ENCODE measurements at regions not wholly inside any gene's neighbourhood (a gene's known extent, or its start where the extent isn't known, plus 50 kb on each side); places are given as distances from the start of the nearest gene placed in this dataset.

DNA sequence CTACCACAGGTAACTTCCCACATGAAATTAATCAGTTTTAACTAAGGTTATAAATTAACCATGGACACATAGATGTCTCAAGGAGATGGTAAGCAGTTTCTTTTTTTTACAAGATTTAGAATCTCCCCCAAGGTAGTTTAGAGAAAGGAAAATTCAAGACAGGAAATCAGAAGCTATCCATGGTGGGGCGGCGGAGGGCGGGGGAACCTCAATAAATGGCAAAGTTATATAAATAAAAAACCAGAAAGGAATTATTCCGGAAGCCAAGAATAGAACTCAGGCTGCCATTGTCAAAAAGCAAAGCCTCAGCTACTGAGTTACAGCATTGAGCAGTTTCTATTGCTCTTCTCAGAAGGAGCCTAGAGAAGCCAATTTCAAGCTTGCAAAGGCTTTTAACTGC, 172.1 kb upstream of the SMAD3 start:
- H3K4me1 ChIP-seq (ENCODE audit: control insufficient read depth, insufficient read depth, low read length), result peaks cover 17% of the 10 kb centered on the region
- H3K4me3 ChIP-seq (ENCODE audit: low read length), result no peak overlapping the region
- DNase-seq (ENCODE audit: low read depth), result no peak
- no peaks in the 10 kb centered on the region for H3K9me3 ChIP-seq (ENCODE audit: control insufficient read depth, low read length)
- no peaks in the 10 kb centered on the region for H3K36me3 ChIP-seq (ENCODE audit: control insufficient read depth, insufficient read depth, low read length, severe bottlenecking)
- no peaks in the 10 kb centered on the region for H3K27me3 ChIP-seq (replicated peaks; ENCODE audit: control insufficient read depth, insufficient read depth, low read length)
- no peak overlapping the region for H3K9ac ChIP-seq (ENCODE audit: low read length)

- Histone ChIP-seq H3K36me3 (ENCODE audit: control insufficient read depth, insufficient read depth, low read length, severe bottlenecking) (no peaks in the 10 kb centered on the region), H3K27me3 (replicated peaks; ENCODE audit: control insufficient read depth, insufficient read depth, low read length) (no peaks in the 10 kb centered on the region), H3K9ac (ENCODE audit: low read length) (no peak overlapping the region), H3K9me3 (ENCODE audit: control insufficient read depth, low read length) (no peaks in the 10 kb centered on the region), H3K4me3 (ENCODE audit: low read length) (no peak overlapping the region), H3K4me1 (ENCODE audit: control insufficient read depth, insufficient read depth, low read length) (peaks cover 18% of the 10 kb centered on the region)
- no peak for DNase-seq (ENCODE audit: low read depth)
Observed at GRCh38 chr15:66894363-66894762, 171.0 kb upstream of the SMAD3 start.

GRCh38 chr15:66894986-66895780, 170.2 kb upstream of the SMAD3 start:
- Histone ChIP-seq H3K36me3 (ENCODE audit: control insufficient read depth, insufficient read depth, low read length, severe bottlenecking) (no peaks in the 10 kb centered on the region), H3K27me3 (replicated peaks; ENCODE audit: control insufficient read depth, insufficient read depth, low read length) (no peaks in the 10 kb centered on the region), H3K4me1 (ENCODE audit: control insufficient read depth, insufficient read depth, low read length) (peaks cover 24% of the 10 kb centered on the region), H3K9ac (ENCODE audit: low read length) (no peak overlapping the region), H3K4me3 (ENCODE audit: low read length) (no peak overlapping the region), H3K9me3 (ENCODE audit: control insufficient read depth, low read length) (no peaks in the 10 kb centered on the region)
- DNase-seq (ENCODE audit: low read depth), result no peak

GRCh38 chr15:66895794-66896453, 169.5 kb upstream of the SMAD3 start:
- Histone ChIP-seq H3K4me1 (ENCODE audit: control insufficient read depth, insufficient read depth, low read length) (peaks cover 24% of the 10 kb centered on the region), H3K4me3 (ENCODE audit: low read length) (no peak overlapping the region), H3K9ac (ENCODE audit: low read length) (no peak overlapping the region), H3K9me3 (ENCODE audit: control insufficient read depth, low read length) (no peaks in the 10 kb centered on the region), H3K27me3 (replicated peaks; ENCODE audit: control insufficient read depth, insufficient read depth, low read length) (no peaks in the 10 kb centered on the region), H3K36me3 (ENCODE audit: control insufficient read depth, insufficient read depth, low read length, severe bottlenecking) (no peaks in the 10 kb centered on the region)
- DNase-seq (ENCODE audit: low read depth), result no peak

DNA sequence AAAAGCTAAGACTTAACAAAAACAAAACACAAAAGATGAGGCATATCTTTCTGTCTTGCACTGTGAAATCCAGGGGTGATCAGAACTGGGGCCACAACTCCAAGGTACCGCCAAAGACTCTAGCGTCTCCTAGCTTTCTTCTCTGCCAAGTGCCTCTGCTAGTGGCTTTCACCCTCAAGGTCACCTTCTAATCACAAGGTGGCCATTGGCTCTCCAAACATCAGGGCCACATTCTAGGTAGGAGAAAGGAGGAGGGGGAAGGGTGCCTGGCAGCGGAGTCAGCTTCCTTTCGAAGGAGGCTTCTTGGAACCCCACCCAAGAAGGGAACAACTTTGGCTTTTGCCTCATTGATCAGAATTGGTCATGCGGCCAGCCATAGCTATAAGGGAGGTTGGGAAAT, 168.8 kb upstream of the SMAD3 start:
- H3K27me3 ChIP-seq (replicated peaks; ENCODE audit: control insufficient read depth, insufficient read depth, low read length), result no peaks in the 10 kb centered on the region
- H3K9ac ChIP-seq (ENCODE audit: low read length), result no peak overlapping the region
- no peak for DNase-seq (ENCODE audit: low read depth)
- no peaks in the 10 kb centered on the region for H3K9me3 ChIP-seq (ENCODE audit: control insufficient read depth, low read length)
- peaks cover 23% of the 10 kb centered on the region for H3K4me1 ChIP-seq (ENCODE audit: control insufficient read depth, insufficient read depth, low read length)
- H3K4me3 ChIP-seq (ENCODE audit: low read length), result no peak overlapping the region
- no peaks in the 10 kb centered on the region for H3K36me3 ChIP-seq (ENCODE audit: control insufficient read depth, insufficient read depth, low read length, severe bottlenecking)

DNA sequence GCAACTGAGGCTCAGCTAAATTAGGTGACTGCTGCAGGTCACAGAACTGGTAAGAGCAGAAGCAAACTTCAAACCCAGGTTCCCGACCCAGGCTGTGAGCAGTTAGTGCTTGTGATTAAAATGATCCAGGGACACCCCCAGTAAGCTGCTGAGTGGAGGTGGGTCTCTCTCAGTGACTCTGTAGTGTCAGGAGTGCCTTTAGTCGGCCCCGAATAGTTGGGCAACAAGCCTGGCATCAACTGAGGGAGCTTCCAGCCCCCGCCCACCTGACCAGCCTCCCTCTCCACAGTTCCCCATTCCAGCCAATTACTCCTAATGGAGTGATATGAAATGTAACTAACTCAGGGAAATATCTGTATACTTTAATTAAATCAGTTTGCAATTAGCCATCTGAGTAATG, 168.0 kb upstream of the SMAD3 start:
- Histone ChIP-seq H3K27me3 (replicated peaks; ENCODE audit: control insufficient read depth, insufficient read depth, low read length) (no peaks in the 10 kb centered on the region), H3K36me3 (ENCODE audit: control insufficient read depth, insufficient read depth, low read length, severe bottlenecking) (no peaks in the 10 kb centered on the region), H3K9me3 (ENCODE audit: control insufficient read depth, low read length) (no peaks in the 10 kb centered on the region), H3K4me1 (ENCODE audit: control insufficient read depth, insufficient read depth, low read length) (peaks cover 15% of the 10 kb centered on the region), H3K9ac (ENCODE audit: low read length) (no peak overlapping the region), H3K4me3 (ENCODE audit: low read length) (no peak overlapping the region)
- DNase-seq (ENCODE audit: low read depth), result no peak

GRCh38 chr15:66897971-66898370, 167.4 kb upstream of the SMAD3 start:
- DNase-seq (ENCODE audit: low read depth), result no peak
- peaks cover 11% of the 10 kb centered on the region for H3K4me1 ChIP-seq (ENCODE audit: control insufficient read depth, insufficient read depth, low read length)
- no peak overlapping the region for H3K9ac ChIP-seq (ENCODE audit: low read length)

GRCh38 chr15:66898656-66899386, 166.6 kb upstream of the SMAD3 start:
- peaks cover 12% of the 10 kb centered on the region for H3K4me1 ChIP-seq (ENCODE audit: control insufficient read depth, insufficient read depth, low read length)
- no peak overlapping the region for H3K4me3 ChIP-seq (ENCODE audit: low read length)
- H3K9me3 ChIP-seq (ENCODE audit: control insufficient read depth, low read length), result no peaks in the 10 kb centered on the region
- no peak for DNase-seq (ENCODE audit: low read depth)
- no peak overlapping the region for H3K9ac ChIP-seq (ENCODE audit: low read length)
- peaks cover 4% of the 10 kb centered on the region for H3K36me3 ChIP-seq (ENCODE audit: control insufficient read depth, insufficient read depth, low read length, severe bottlenecking)
- H3K27me3 ChIP-seq (replicated peaks; ENCODE audit: control insufficient read depth, insufficient read depth, low read length), result no peaks in the 10 kb centered on the region

More at GRCh38 chr15:66897971-66898370, 167.4 kb upstream of the SMAD3 start:
- Histone ChIP-seq H3K9me3 (ENCODE audit: control insufficient read depth, low read length) (no peaks in the 10 kb centered on the region), H3K27me3 (replicated peaks; ENCODE audit: control insufficient read depth, insufficient read depth, low read length) (no peaks in the 10 kb centered on the region), H3K36me3 (ENCODE audit: control insufficient read depth, insufficient read depth, low read length, severe bottlenecking) (peaks cover 3% of the 10 kb centered on the region), H3K4me3 (ENCODE audit: low read length) (no peak overlapping the region)

DNA sequence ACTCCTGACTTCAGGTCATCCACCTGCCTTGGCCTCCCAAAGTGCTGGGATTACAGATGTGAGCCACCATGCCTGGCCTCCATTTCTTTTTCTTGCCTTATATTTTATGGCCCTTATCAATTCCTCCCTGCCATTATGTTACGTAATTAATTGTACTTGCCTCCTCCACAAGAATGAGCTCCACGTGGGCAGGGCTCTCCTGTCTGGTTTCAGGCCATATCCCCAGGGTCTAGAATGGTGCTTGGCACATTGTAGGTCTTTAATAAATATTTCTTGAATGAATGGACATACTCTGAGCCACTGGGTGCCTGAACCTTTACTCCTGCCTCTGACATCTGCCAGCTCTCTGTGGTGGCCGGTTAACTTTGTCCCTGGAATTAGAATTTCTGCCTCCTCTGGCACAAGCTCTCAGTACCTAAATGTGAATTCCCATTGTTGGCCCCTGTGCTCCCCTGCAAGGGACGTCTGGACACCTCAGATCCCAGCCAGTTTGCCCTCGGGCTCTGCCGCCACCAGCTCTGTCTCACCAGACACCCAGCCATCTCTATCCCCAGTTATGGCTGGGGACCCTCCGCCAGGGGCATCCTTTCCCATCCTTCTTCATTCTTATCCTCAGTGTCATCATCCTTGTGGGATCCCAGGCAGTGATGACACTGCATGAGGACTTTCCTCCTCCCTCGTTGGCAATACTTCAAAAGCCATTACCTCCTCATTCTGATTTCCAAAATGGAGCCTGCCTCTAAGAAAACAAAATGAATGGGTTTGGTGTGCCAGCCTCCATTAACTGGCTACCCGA, 165.6 kb upstream of the SMAD3 start:
- H3K4me3 ChIP-seq (ENCODE audit: low read length), result no peak overlapping the region
- H3K27me3 ChIP-seq (replicated peaks; ENCODE audit: control insufficient read depth, insufficient read depth, low read length), result no peaks in the 10 kb centered on the region
- peaks cover 16% of the 10 kb centered on the region for H3K4me1 ChIP-seq (ENCODE audit: control insufficient read depth, insufficient read depth, low read length)
- DNase-seq (ENCODE audit: low read depth), result no peak
- H3K36me3 ChIP-seq (ENCODE audit: control insufficient read depth, insufficient read depth, low read length, severe bottlenecking), result peaks cover 4% of the 10 kb centered on the region
- no peaks in the 10 kb centered on the region for H3K9me3 ChIP-seq (ENCODE audit: control insufficient read depth, low read length)
- no peak overlapping the region for H3K9ac ChIP-seq (ENCODE audit: low read length)

GRCh38 chr15:66900586-66901310, 164.7 kb upstream of the SMAD3 start:
- Histone ChIP-seq H3K27me3 (replicated peaks; ENCODE audit: control insufficient read depth, insufficient read depth, low read length) (no peaks in the 10 kb centered on the region), H3K4me3 (ENCODE audit: low read length) (no peak overlapping the region), H3K9me3 (ENCODE audit: control insufficient read depth, low read length) (no peaks in the 10 kb centered on the region), H3K4me1 (ENCODE audit: control insufficient read depth, insufficient read depth, low read length) (peaks cover 11% of the 10 kb centered on the region), H3K36me3 (ENCODE audit: control insufficient read depth, insufficient read depth, low read length, severe bottlenecking) (peaks cover 4% of the 10 kb centered on the region), H3K9ac (ENCODE audit: low read length) (no peak overlapping the region)
- DNase-seq (ENCODE audit: low read depth), result no peak
